Spinal cord (tissue), 9 donors: ENCODE measurements at regions not wholly inside any gene's neighbourhood (a gene's known extent, or its start where the extent isn't known, plus 50 kb on each side); places are given as distances from the start of the nearest gene placed in this dataset.

ENCODE experiments used
- DNase-seq, 6 donors: peaks; one replicate each; pipeline versions ENCODE4 v3.0.0 to v3.0.0-alpha.2; 2013 to 2015; ENCODE audit warnings: low spot score in 6 of 6, low read depth in 4 of 6
- H3K27ac ChIP-seq: one replicate; pipeline ENCODE4 v1.5.1; 2013; ENCODE audit warnings: low read depth, low read length, control low read depth
- H3K27me3 ChIP-seq: one replicate; pipeline ENCODE4 v1.6.1; 2013; ENCODE audit warnings: low read length; ENCODE audit not compliant: control insufficient read depth, insufficient read depth
- H3K36me3 ChIP-seq: one replicate; pipeline ENCODE4 v1.6.1; 2013; ENCODE audit warnings: low read length; ENCODE audit not compliant: control insufficient read depth, insufficient read depth
- H3K4me1 ChIP-seq: one replicate; pipeline ENCODE4 v1.6.1; 2013; ENCODE audit warnings: low read length; ENCODE audit not compliant: control insufficient read depth, insufficient read depth
- H3K4me3 ChIP-seq: one replicate; pipeline ENCODE4 v1.5.1; 2013; ENCODE audit warnings: low read depth, low read length, control low read depth
- H3K9me3 ChIP-seq: one replicate; pipeline ENCODE4 v1.6.1; 2013; ENCODE audit warnings: low read length; ENCODE audit not compliant: control insufficient read depth, insufficient read depth
- WGBS: methylation state at CpG from one replicate; pipeline ENCODE4 v1.1.5; 2013; ENCODE audit warnings: missing lambda C conversion rate; ENCODE audit not compliant: insufficient coverage; 5-methylcytosine and 5-hydroxymethylcytosine counted together
- donor health status: healthy.

- H3K4me3 ChIP-seq, result no peak overlapping the region
- WGBS, result 83% methylated on average over 1 of the region's 4 CpGs
- H3K36me3 ChIP-seq, result no peaks in the 10 kb centered on the region
- no peaks in the 10 kb centered on the region for H3K27me3 ChIP-seq
- DNase-seq, result no peak
- no peaks in the 10 kb centered on the region for H3K4me1 ChIP-seq
- no peaks in the 10 kb centered on the region for H3K9me3 ChIP-seq
- no peak overlapping the region for H3K27ac ChIP-seq
Measured at GRCh38 chr18:78407466-78407844, 572.2 kb upstream of the SALL3 start.

GRCh38 chr18:78408623-78409022, 571.0 kb upstream of the SALL3 start:
- WGBS, result 84% methylated on average over 17 of the region's 17 CpGs
- H3K4me1 ChIP-seq, result no peaks in the 10 kb centered on the region
- no peaks in the 10 kb centered on the region for H3K27me3 ChIP-seq
- no peak overlapping the region for H3K27ac ChIP-seq
- no peaks in the 10 kb centered on the region for H3K36me3 ChIP-seq
- H3K4me3 ChIP-seq, result no peak overlapping the region
- no peaks in the 10 kb centered on the region for H3K9me3 ChIP-seq
- no peak for DNase-seq

GRCh38 chr18:78410094-78410786, 569.4 kb upstream of the SALL3 start:
- no peak overlapping the region for H3K27ac ChIP-seq
- H3K36me3 ChIP-seq, result no peaks in the 10 kb centered on the region
- WGBS, result 88% methylated on average over 9 of the region's 13 CpGs
- no peaks in the 10 kb centered on the region for H3K4me1 ChIP-seq
- DNase-seq, result no peak
- no peak overlapping the region for H3K4me3 ChIP-seq
- no peaks in the 10 kb centered on the region for H3K9me3 ChIP-seq
- H3K27me3 ChIP-seq, result no peaks in the 10 kb centered on the region

GRCh38 chr18:78411539-78411938, 568.1 kb upstream of the SALL3 start:
- 100% methylated on average over 1 of the region's 6 CpGs for WGBS
- Histone ChIP-seq H3K27me3 (no peaks in the 10 kb centered on the region), H3K4me3 (no peak overlapping the region), H3K4me1 (no peaks in the 10 kb centered on the region), H3K36me3 (no peaks in the 10 kb centered on the region), H3K27ac (no peak overlapping the region), H3K9me3 (no peaks in the 10 kb centered on the region)
- DNase-seq, result no peak

GRCh38 chr18:78414302-78414701, 565.3 kb upstream of the SALL3 start:
- no peak for DNase-seq
- no peaks in the 10 kb centered on the region for H3K36me3 ChIP-seq
- H3K27ac ChIP-seq, result no peak overlapping the region
- peaks cover 7% of the 10 kb centered on the region for H3K4me1 ChIP-seq
- no peak overlapping the region for H3K4me3 ChIP-seq
- H3K9me3 ChIP-seq, result no peaks in the 10 kb centered on the region
- 98% methylated on average over 2 of the region's 2 CpGs for WGBS
- H3K27me3 ChIP-seq, result no peaks in the 10 kb centered on the region

GRCh38 chr18:78416853-78417252, 562.8 kb upstream of the SALL3 start:
- WGBS, result 87% methylated on average over 4 of the region's 5 CpGs
- DNase-seq, result no peak
- Histone ChIP-seq H3K4me1 (peaks cover 12% of the 10 kb centered on the region), H3K36me3 (no peaks in the 10 kb centered on the region), H3K9me3 (no peaks in the 10 kb centered on the region), H3K27me3 (no peaks in the 10 kb centered on the region), H3K27ac (no peak overlapping the region), H3K4me3 (no peak overlapping the region)

GRCh38 chr18:78418379-78418778, 561.2 kb upstream of the SALL3 start:
- H3K9me3 ChIP-seq, result no peaks in the 10 kb centered on the region
- DNase-seq, result no peak
- H3K27me3 ChIP-seq, result no peaks in the 10 kb centered on the region
- no peak overlapping the region for H3K27ac ChIP-seq
- 43% methylated on average over 6 of the region's 7 CpGs for WGBS
- H3K4me1 ChIP-seq, result peaks cover 12% of the 10 kb centered on the region
- no peak overlapping the region for H3K4me3 ChIP-seq
- no peaks in the 10 kb centered on the region for H3K36me3 ChIP-seq

GRCh38 chr18:78419171-78419570, 560.4 kb upstream of the SALL3 start:
- Histone ChIP-seq H3K27me3 (no peaks in the 10 kb centered on the region), H3K27ac (no peak overlapping the region), H3K9me3 (no peaks in the 10 kb centered on the region), H3K4me3 (no peak overlapping the region), H3K36me3 (no peaks in the 10 kb centered on the region), H3K4me1 (peaks cover 12% of the 10 kb centered on the region)
- WGBS, result 47% methylated on average over 2 of the region's 7 CpGs
- peak in 2 of 6 donors; percentile 36 to 87 for DNase-seq

- Histone ChIP-seq H3K27me3 (no peaks in the 10 kb centered on the region), H3K4me3 (no peak overlapping the region), H3K36me3 (no peaks in the 10 kb centered on the region), H3K4me1 (peaks cover 12% of the 10 kb centered on the region), H3K27ac (no peak overlapping the region), H3K9me3 (no peaks in the 10 kb centered on the region)
- DNase-seq, result no peak
- 95% methylated on average over 8 of the region's 10 CpGs for WGBS
Measured at GRCh38 chr18:78420116-78420515, 559.5 kb upstream of the SALL3 start.

- Histone ChIP-seq H3K4me3 (no peak overlapping the region), H3K4me1 (peaks cover 12% of the 10 kb centered on the region), H3K36me3 (no peaks in the 10 kb centered on the region), H3K9me3 (no peaks in the 10 kb centered on the region), H3K27me3 (no peaks in the 10 kb centered on the region), H3K27ac (no peak overlapping the region)
- DNase-seq, result no peak
- WGBS, result 100% methylated on average over 1 of the region's 1 CpG
Measured at GRCh38 chr18:78421392-78421791, 558.2 kb upstream of the SALL3 start.
